ENCODE measurements at regions not wholly inside any gene's neighbourhood (a gene's known extent, or its start where the extent isn't known, plus 50 kb on each side); places are given as distances from the start of the nearest gene placed in this dataset.
A peak's percentile ranks its signal among the peaks of the same experiment; 100 is the strongest.

DNA sequence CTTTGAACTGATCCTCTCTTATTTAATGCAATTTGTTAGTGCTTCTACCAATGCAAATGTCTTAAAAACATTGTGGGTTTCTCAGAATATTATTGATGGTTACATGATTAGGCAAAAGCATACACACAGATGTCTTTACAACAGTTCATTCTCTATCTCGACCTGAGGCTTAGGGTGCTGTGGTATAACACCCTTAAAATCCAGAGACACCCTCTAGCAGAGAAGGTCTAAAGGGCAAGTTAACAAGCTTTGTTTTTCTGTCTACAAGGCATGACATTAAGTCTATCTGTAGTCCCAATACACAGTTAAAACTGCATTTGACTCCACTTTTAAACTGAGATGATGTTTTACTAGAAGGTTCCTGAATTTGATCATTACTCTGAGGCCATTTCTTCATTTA is 518.7 kb upstream of the MEF2C start:
- H3K4me3 ChIP-seq (ENCODE audit: low read depth in 1 of 2, low read length in 1 of 2) = no peak overlapping the region
- TF ChIP-seq, protein P1, sequence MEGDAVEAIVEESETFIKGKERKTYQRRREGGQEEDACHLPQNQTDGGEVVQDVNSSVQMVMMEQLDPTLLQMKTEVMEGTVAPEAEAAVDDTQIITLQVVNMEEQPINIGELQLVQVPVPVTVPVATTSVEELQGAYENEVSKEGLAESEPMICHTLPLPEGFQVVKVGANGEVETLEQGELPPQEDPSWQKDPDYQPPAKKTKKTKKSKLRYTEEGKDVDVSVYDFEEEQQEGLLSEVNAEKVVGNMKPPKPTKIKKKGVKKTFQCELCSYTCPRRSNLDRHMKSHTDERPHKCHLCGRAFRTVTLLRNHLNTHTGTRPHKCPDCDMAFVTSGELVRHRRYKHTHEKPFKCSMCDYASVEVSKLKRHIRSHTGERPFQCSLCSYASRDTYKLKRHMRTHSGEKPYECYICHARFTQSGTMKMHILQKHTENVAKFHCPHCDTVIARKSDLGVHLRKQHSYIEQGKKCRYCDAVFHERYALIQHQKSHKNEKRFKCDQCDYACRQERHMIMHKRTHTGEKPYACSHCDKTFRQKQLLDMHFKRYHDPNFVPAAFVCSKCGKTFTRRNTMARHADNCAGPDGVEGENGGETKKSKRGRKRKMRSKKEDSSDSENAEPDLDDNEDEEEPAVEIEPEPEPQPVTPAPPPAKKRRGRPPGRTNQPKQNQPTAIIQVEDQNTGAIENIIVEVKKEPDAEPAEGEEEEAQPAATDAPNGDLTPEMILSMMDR (IDR thresholded peaks at IDR 0.05) = no peak
- no peaks in the 10 kb centered on the region for H3K27me3 ChIP-seq
- H3K9me3 ChIP-seq = no peaks in the 10 kb centered on the region
- H3K4me1 ChIP-seq (ENCODE audit: control insufficient read depth in 1 of 2, insufficient read depth in 1 of 2, low read depth in 1 of 2, low read length in 1 of 2) = peaks cover 11 to 20% of the 10 kb centered on the region in 2 experiments
- no peaks in the 10 kb centered on the region for H3K36me3 ChIP-seq
- peak overlapping the region; percentile 17 for H3K27ac ChIP-seq

DNA sequence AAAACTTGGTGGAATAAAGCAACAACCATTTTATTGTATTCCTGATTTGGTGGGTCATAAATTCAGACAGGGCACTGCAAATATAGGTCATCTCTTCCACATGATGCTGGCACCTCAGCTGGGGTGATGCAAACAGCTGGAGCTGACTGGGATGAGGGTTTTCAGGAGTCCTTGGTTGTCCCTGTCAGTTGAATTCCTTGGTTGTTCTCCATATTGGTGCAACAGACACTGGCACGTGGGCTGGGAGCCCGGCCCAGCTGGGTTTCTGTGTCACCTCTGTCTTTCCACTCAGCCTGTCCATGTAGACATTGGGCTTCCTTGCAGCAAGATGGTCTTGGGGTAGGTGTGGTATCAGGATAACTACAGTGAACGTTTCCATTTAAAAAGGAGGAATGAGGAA is 518.0 kb upstream of the MEF2C start:
- no peak overlapping the region for H3K4me3 ChIP-seq (ENCODE audit: low read depth in 1 of 2, low read length in 1 of 2)
- TF ChIP-seq, protein P1 (IDR thresholded peaks at IDR 0.05) = no peak
- no peaks in the 10 kb centered on the region for H3K27me3 ChIP-seq
- H3K4me1 ChIP-seq (ENCODE audit: control insufficient read depth in 1 of 2, insufficient read depth in 1 of 2, low read depth in 1 of 2, low read length in 1 of 2) = peaks cover 18 to 26% of the 10 kb centered on the region in 2 experiments
- no peak overlapping the region for H3K27ac ChIP-seq
- no peaks in the 10 kb centered on the region for H3K36me3 ChIP-seq
- no peaks in the 10 kb centered on the region for H3K9me3 ChIP-seq

DNA sequence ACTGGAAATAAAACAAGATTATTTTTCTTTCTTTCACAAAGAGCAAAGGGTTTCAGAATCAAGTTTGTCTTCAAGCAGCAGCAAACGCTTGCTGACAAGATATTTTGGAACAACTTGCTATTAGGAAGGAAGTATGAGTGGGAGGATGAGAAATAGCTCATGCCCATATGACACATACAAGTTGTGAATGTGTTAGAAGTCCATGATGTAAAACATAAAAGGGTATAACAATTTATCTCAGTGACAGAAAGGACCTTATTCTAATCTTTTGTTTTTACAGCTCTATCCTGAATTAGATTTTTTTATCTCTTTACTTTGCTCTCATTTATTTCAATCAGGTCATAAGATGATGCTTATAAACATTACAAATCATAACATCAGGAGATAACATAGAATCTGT is 516.6 kb upstream of the MEF2C start:
- Histone ChIP-seq H3K9me3 (no peaks in the 10 kb centered on the region), H3K4me3 (ENCODE audit: low read depth in 1 of 2, low read length in 1 of 2) (no peak overlapping the region), H3K27ac (peak overlapping the region; percentile 24), H3K4me1 (ENCODE audit: control insufficient read depth in 1 of 2, insufficient read depth in 1 of 2, low read depth in 1 of 2, low read length in 1 of 2) (peaks cover 33 to 41% of the 10 kb centered on the region in 2 experiments), H3K36me3 (no peaks in the 10 kb centered on the region), H3K27me3 (no peaks in the 10 kb centered on the region)
- TF ChIP-seq, protein P1 (IDR thresholded peaks at IDR 0.05) = no peak

DNA sequence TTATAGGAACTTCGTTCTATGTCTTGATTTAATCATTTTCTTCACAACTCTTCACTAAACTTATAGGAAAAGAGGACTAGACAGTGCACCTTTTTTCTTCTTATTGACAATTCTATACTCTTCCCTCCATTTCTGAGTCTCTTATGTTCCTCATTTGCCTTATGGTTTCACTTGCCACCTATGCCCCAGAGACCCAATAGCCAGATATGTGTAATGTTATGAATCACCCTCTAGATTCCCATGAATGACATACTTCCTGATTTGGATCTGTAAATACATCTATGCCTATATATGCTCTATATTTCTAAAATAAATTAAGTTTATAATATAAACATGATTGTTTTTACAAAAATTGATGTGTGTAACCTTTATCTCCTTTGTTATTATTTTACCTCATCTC is 514.1 kb upstream of the MEF2C start:
- Histone ChIP-seq H3K9me3 (no peaks in the 10 kb centered on the region), H3K27ac (peak overlapping the region; percentile 99), H3K4me3 (ENCODE audit: low read depth in 1 of 2, low read length in 1 of 2) (peak overlapping the region in 1 of 2 experiments; percentile 31), H3K27me3 (no peaks in the 10 kb centered on the region), H3K4me1 (ENCODE audit: control insufficient read depth in 1 of 2, insufficient read depth in 1 of 2, low read depth in 1 of 2, low read length in 1 of 2) (peaks cover 40 to 48% of the 10 kb centered on the region in 2 experiments), H3K36me3 (no peaks in the 10 kb centered on the region)
- TF ChIP-seq, protein P1 (IDR thresholded peaks at IDR 0.05) = no peak

GRCh38 chr5:89396278-89396954 is 513.4 kb upstream of the MEF2C start:
- Histone ChIP-seq H3K27ac (peak overlapping the region; percentile 99), H3K27me3 (no peaks in the 10 kb centered on the region), H3K9me3 (no peaks in the 10 kb centered on the region), H3K4me1 (ENCODE audit: control insufficient read depth in 1 of 2, insufficient read depth in 1 of 2, low read depth in 1 of 2, low read length in 1 of 2) (peaks cover 40 to 48% of the 10 kb centered on the region in 2 experiments), H3K4me3 (ENCODE audit: low read depth in 1 of 2, low read length in 1 of 2) (peak overlapping the region; percentile 9 to 31), H3K36me3 (no peaks in the 10 kb centered on the region)
- TF ChIP-seq, protein P1 (IDR thresholded peaks at IDR 0.05) = no peak

Data from neutrophil (primary cell).